ENCODE measurements at regions not wholly inside any gene's neighbourhood (a gene's known extent, or its start where the extent isn't known, plus 50 kb on each side); places are given as distances from the start of the nearest gene placed in this dataset.

- TF ChIP-seq, protein P1, sequence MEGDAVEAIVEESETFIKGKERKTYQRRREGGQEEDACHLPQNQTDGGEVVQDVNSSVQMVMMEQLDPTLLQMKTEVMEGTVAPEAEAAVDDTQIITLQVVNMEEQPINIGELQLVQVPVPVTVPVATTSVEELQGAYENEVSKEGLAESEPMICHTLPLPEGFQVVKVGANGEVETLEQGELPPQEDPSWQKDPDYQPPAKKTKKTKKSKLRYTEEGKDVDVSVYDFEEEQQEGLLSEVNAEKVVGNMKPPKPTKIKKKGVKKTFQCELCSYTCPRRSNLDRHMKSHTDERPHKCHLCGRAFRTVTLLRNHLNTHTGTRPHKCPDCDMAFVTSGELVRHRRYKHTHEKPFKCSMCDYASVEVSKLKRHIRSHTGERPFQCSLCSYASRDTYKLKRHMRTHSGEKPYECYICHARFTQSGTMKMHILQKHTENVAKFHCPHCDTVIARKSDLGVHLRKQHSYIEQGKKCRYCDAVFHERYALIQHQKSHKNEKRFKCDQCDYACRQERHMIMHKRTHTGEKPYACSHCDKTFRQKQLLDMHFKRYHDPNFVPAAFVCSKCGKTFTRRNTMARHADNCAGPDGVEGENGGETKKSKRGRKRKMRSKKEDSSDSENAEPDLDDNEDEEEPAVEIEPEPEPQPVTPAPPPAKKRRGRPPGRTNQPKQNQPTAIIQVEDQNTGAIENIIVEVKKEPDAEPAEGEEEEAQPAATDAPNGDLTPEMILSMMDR (conservative IDR thresholded peaks at IDR 0.05): no peak
- TF ChIP-seq EZH2 (IDR thresholded peaks at IDR 0.05; ENCODE audit: low read depth): no peak
Measured at GRCh38 chr1:239239529-239239928, 146.8 kb upstream of the CHRM3 start.
